HG02798 (cell line): ENCODE measurements at regions not wholly inside any gene's neighbourhood (a gene's known extent, or its start where the extent isn't known, plus 50 kb on each side); places are given as distances from the start of the nearest gene placed in this dataset.
"Not testable (repeated sequence)": the region's sequence is repeated elsewhere in the genome, so short reads cannot be mapped to it uniquely, and the experiment has no call there.

Experiments
- ATAC-seq: cut with Tn5 transposase; IDR thresholded peaks from one replicate; pipeline ENCODE4 v1.9.1; 2021; ENCODE audit warnings: mild to moderate bottlenecking; ENCODE audit not compliant: unreplicated experiment, poor library complexity

DNA sequence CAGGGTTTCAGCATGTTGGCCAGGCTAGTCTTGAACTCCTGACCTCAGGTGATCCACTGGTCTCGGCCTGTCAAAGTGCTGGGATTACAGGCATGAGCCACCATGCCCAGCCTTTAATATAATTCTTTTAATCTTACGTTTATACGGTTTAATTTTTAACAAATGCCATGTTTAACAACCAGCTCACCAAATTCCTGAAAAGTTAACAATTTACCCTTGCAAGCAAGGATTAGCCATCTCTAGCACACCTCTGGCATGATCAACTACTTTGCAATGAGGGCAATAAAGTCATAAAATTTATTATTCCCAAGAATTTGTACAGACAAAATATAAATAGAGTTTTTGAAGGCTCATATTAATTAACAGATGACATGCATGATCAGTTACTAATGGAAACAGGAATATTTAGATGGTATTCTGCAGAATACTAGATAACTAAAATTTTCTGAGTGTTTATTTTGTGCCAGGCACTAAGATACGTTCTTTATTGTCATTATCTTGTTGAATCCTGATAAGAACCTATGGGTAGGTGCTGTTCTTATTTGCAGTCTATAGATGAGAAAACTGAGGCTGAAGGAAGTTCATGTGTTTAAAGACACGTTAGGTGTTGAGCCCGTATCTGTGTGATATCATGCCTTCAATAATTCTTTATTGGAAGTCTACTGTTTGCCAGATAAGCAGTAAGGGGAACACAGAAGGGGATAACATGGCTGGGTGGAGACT lies 190.1 kb downstream of the CDCA7 start:
- ATAC-seq = no peak

- no peak for ATAC-seq
Observed at GRCh38 chr2:173545364-173545763, 190.7 kb downstream of the CDCA7 start.

DNA sequence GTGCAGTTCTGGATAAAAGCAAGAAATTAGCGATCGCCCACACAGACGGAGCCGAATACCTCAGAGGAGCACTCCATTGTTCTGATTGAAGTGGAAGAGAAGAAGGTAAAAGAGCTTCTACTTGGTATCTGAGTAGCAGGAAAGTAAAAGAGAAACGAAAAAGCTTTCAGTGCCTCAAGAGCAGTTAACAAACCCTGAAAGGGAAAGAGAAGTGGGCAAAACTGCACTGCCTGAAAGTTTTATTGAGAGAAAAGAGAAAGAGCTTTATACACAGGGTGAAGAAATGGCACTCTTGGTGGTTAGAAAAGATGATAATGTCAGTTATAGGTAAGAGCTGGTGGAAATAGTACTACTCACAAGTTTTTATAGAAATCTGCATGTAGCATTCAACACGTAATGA lies 192.8 kb downstream of the CDCA7 start:
- no peak for ATAC-seq

DNA sequence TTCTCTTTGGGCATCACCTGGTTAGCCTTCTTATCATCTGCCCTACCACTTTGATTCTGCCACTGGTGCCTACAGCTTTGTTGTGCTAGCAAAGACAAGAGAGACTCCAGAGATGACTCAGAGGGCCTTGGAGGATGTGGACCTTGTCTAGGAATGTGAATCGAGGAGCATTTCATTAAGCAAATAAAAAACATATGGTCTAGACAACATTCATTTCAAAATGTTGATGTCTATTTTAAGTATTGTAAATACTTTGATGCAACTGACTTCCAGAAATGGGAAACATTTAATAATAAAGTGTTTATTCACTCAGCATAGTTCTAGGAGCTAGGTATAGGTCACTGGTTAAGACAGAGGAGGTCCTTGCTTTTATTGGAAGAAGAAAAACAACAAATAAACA lies 195.5 kb downstream of the CDCA7 start:
- ATAC-seq = no peak

GRCh38 chr2:173552531-173552930 lies 197.9 kb downstream of the CDCA7 start:
- ATAC-seq = no peak

- ATAC-seq = no peak
Observed at GRCh38 chr2:173553593-173553992, 198.9 kb downstream of the CDCA7 start.

- ATAC-seq = no peak
Observed at GRCh38 chr2:173555833-173556232, 201.2 kb downstream of the CDCA7 start.

DNA sequence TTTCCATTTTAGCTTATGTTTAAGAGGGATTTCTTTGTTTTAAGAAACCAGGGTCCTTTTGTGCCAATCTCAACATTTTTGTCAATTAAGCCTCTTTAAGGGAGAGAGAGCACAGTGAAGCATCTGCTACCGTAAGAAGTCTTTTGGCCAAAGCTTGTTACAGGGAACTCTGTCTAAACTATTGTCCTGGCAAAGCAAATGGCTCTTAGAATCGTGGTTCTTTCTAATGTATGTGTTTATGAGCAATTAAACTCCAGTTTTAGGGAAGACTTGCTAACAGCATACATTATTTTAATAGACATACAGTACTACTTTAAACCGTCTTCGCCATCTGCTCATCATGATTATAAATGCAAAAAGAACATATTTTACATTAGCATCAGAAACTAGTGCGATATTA lies 202.1 kb downstream of the CDCA7 start:
- ATAC-seq = no peak

GRCh38 chr2:173557497-173557896 lies 202.8 kb downstream of the CDCA7 start:
- ATAC-seq = no peak

GRCh38 chr2:173567493-173567892 lies 212.8 kb downstream of the CDCA7 start:
- ATAC-seq = no peak

GRCh38 chr2:173568054-173568453 lies 213.4 kb downstream of the CDCA7 start:
- ATAC-seq = no peak

GRCh38 chr2:173571021-173571821 lies 216.5 kb downstream of the CDCA7 start:
- no peak for ATAC-seq

GRCh38 chr2:173571887-173572680 lies 217.4 kb downstream of the CDCA7 start:
- ATAC-seq = no peak

GRCh38 chr2:173572848-173573247 lies 218.2 kb downstream of the CDCA7 start:
- ATAC-seq = no peak

DNA sequence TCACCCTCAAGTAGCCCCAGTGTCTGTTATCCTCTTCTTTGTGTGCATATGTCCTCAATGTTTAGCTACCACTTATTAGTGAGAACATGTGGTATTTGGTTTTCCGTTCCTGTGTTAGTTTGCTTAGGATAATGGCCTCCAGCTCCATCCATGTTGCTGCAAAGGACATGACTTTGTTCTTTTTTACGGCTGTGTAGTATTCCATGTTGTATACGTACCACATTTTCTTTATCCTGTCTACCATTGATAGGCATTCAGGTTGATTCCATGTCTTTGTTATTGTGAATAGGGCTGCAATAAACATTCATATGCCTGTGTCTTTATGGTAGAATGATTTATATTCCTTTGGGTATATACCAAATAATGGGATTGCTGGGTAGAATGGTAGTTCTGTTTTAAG lies 219.1 kb downstream of the CDCA7 start:
- ATAC-seq = not testable (repeated sequence)

DNA sequence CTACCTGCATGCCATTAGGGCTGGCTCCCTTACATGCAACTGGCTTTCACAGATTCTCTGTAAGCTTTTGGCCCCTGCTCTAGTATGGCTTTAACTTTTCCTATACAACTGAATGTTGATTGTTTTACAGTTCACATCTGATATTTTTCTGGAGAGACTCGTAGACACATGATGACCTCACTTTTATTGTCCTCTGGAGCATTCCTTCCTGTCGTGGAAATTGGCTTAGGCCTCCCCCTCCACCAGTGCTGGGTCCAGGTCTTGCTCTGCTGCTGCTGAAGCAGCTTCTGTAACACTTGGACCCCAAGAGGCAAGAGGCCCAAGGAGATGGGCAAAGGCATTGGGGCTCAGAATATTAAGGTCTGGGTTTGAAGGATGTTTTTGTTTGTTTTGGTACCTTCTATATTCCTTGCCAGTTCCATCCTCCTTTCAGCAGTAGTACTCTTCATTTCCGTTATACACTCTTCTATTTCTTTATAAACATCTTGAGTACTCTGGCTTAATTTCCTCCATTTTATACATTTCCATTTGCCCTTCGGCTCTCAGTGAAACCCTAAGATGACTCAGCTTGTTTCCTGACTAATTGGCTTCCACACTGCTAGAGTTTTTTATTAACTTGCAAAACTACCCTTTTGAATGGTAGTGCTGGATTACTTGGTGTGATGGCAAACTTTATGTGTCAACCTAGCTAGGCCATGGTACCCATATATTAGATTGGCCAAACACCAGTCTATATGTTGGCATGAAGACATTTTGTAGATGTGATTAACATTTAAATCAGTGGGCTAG lies 219.8 kb downstream of the CDCA7 start:
- ATAC-seq = no peak

- ATAC-seq = no peak
Observed at GRCh38 chr2:173578404-173579107, 223.9 kb downstream of the CDCA7 start.

- ATAC-seq = no peak
Observed at GRCh38 chr2:173580351-173580750, 225.7 kb downstream of the CDCA7 start.

GRCh38 chr2:173580956-173581355 lies 226.3 kb downstream of the CDCA7 start:
- no peak for ATAC-seq

DNA sequence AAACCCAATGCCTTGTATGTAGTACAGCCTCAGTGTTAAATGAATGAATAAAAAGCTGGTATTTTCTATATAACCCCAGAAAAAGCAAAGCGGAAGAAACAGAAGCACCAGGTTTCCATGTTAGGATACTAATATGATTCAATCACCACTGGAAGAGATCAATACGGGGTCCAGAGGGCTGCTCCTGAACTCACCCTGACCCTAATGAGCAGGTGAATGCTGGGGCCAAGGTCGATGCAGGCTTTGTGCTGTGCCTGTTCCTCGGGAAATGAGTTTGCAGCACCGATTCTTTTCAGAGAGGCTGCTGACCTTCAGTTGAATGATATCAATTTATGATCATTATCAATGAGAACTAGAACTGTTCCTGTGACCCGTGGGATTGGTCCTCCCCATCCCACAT lies 228.5 kb downstream of the CDCA7 start:
- no peak for ATAC-seq
